ENCODE measurements at regions not wholly inside any gene's neighbourhood (a gene's known extent, or its start where the extent isn't known, plus 50 kb on each side); places are given as distances from the start of the nearest gene placed in this dataset.

GRCh38 chr6:167745670-167746389 lies 80.9 kb upstream of the AFDN start:
- WGBS (ENCODE audit: low lambda C conversion rate): 86% methylated on average over 18 of the region's 19 CpGs
- no peaks in the 10 kb centered on the region for H3K79me2 ChIP-seq (ENCODE audit: insufficient read depth, low read length)
- no peaks in the 10 kb centered on the region for H3K36me3 ChIP-seq (replicated peaks in 1 of 2; ENCODE audit: control insufficient read depth in 1 of 2, insufficient read depth in 2 of 2, low read length in 2 of 2)
- H3K4me2 ChIP-seq (ENCODE audit: low read depth, low read length): no peak overlapping the region
- CTCF ChIA-PET (ENCODE audit: low intra/inter-chr PET ratio, low total read pairs): no interaction called here
- intact Hi-C loops (cut with micrococcal nuclease; ENCODE audit: unreplicated experiment) (no loop called here), in situ Hi-C loops (cut with HindIII; ENCODE audit: extremely low pct_ligation_motif_present, low pct_unique_long_range_greater_than_20kb) (no loop called here)
- H3K4me1 ChIP-seq (ENCODE audit: insufficient read depth, low read length): peaks cover 60% of the 10 kb centered on the region
- H2AFZ ChIP-seq (ENCODE audit: low read length): no peak overlapping the region
- H3K4me3 ChIP-seq (replicated peaks in 1 of 3; ENCODE audit: insufficient read depth in 1 of 3, low read depth in 2 of 3, low read length in 3 of 3): no peak overlapping the region
- peaks cover 9% of the 10 kb centered on the region for H3K9me3 ChIP-seq (ENCODE audit: low read length)
- H4K20me1 ChIP-seq (ENCODE audit: insufficient read depth, low read length): no peaks in the 10 kb centered on the region
- BruUV-seq (replicated peaks): no TSS peak
- FAIRE-seq (no peak), DNase-seq (ENCODE audit: low spot score) (no peak), ATAC-seq (no peak)
- no peak for TF ChIP-seq ZNF503 (CRISPR knock-in tag; IDR thresholded peaks at IDR 0.05)
- no peak for TF ChIP-seq ZMYM4 (CRISPR knock-in tag; IDR thresholded peaks at IDR 0.05)
- TF ChIP-seq, protein P1, sequence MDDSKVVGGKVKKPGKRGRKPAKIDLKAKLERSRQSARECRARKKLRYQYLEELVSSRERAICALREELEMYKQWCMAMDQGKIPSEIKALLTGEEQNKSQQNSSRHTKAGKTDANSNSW (CRISPR knock-in tag; IDR thresholded peaks at IDR 0.05; ENCODE audit: borderline replicate concordance): no peak
- TF ChIP-seq PHF5A (CRISPR knock-in tag; IDR thresholded peaks at IDR 0.05; ENCODE audit: low read depth, unreplicated experiment): no peak
- no peak for TF ChIP-seq ZFP36 (IDR thresholded peaks at IDR 0.05; ENCODE audit: borderline replicate concordance, low read depth, low read length, partially characterized antibody)
- no peak for TF ChIP-seq GRHL1 (CRISPR knock-in tag; conservative IDR thresholded peaks at IDR 0.05)
- TF ChIP-seq ZNF563 (CRISPR knock-in tag; IDR thresholded peaks at IDR 0.05): no peak
- no peak for TF ChIP-seq ZNF629 (CRISPR knock-in tag; conservative IDR thresholded peaks at IDR 0.05)
- no peak for TF ChIP-seq SCMH1 (CRISPR knock-in tag; IDR thresholded peaks at IDR 0.05; ENCODE audit: borderline replicate concordance)
- no peak for TF ChIP-seq HNRNPLL (IDR thresholded peaks at IDR 0.05; ENCODE audit: low read depth, low read length, poor library complexity, severe bottlenecking)
- no peak for TF ChIP-seq KMT2A (CRISPR knock-in tag; IDR thresholded peaks at IDR 0.05)
- TF ChIP-seq ZNF446 (CRISPR knock-in tag; IDR thresholded peaks at IDR 0.05): no peak
- TF ChIP-seq, protein P2, sequence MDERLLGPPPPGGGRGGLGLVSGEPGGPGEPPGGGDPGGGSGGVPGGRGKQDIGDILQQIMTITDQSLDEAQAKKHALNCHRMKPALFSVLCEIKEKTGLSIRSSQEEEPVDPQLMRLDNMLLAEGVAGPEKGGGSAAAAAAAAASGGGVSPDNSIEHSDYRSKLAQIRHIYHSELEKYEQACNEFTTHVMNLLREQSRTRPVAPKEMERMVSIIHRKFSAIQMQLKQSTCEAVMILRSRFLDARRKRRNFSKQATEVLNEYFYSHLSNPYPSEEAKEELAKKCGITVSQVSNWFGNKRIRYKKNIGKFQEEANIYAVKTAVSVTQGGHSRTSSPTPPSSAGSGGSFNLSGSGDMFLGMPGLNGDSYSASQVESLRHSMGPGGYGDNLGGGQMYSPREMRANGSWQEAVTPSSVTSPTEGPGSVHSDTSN (CRISPR knock-in tag; IDR thresholded peaks at IDR 0.05): no peak
- no peak for TF ChIP-seq MED8 (CRISPR knock-in tag; IDR thresholded peaks at IDR 0.05; ENCODE audit: insufficient replicate concordance)
- no peak for TF ChIP-seq SP140L (CRISPR knock-in tag; IDR thresholded peaks at IDR 0.05; ENCODE audit: borderline replicate concordance)
- POLR2A ChIA-PET: no interaction called here
- H3K9ac ChIP-seq (ENCODE audit: insufficient read depth, low read depth, low read length): no peak overlapping the region
- H3K27ac ChIP-seq (ENCODE audit: extremely low read length, insufficient read depth, low read length): no peak overlapping the region
- H3K27me3 ChIP-seq (ENCODE audit: control insufficient read depth in 1 of 2, insufficient read depth in 2 of 2, low read length in 2 of 2): no peaks in the 10 kb centered on the region
